Liver (tissue), 8 donors: ENCODE measurements at regions not wholly inside any gene's neighbourhood (a gene's known extent, or its start where the extent isn't known, plus 50 kb on each side); places are given as distances from the start of the nearest gene placed in this dataset.

Experiments used
- DNase-seq: peaks from one replicate; pipeline ENCODE4 v3.0.0-alpha.2; 2017; ENCODE audit warnings: low spot score
- H3K27ac ChIP-seq, 2 donors: one replicate each; pipeline ENCODE4 v1.7.0; 2013; ENCODE audit warnings: inconsistent platforms in 2 of 2, low read length in 2 of 2, control low read depth in 1 of 2, low read depth in 1 of 2, mild to moderate bottlenecking in 1 of 2
- H3K27me3 ChIP-seq, 4 donors: one replicate each; pipeline versions ENCODE4 v1.6.1 to v1.7.0; 2013; ENCODE audit warnings: low read length in 3 of 4, inconsistent platforms in 1 of 4, mild to moderate bottlenecking in 1 of 4, moderate library complexity in 1 of 4; ENCODE audit not compliant: control insufficient read depth in 4 of 4, insufficient read depth in 4 of 4
- H3K36me3 ChIP-seq, 4 donors: one replicate each; pipeline versions ENCODE4 v1.6.1 to v1.7.0; 2013; ENCODE audit warnings: low read length in 3 of 4, mild to moderate bottlenecking in 3 of 4, low read depth in 1 of 4, moderate library complexity in 1 of 4; ENCODE audit not compliant: control insufficient read depth in 4 of 4, insufficient read depth in 3 of 4
- H3K4me1 ChIP-seq, 4 donors: one replicate each; pipeline versions ENCODE4 v1.6.1 to v1.7.0; 2013; ENCODE audit warnings: low read length in 3 of 4, mild to moderate bottlenecking in 3 of 4, moderate library complexity in 1 of 4; ENCODE audit not compliant: control insufficient read depth in 4 of 4, insufficient read depth in 4 of 4
- H3K4me3 ChIP-seq, 3 donors: one replicate each; pipeline versions ENCODE4 v1.6.1 to v1.7.0; 2013; ENCODE audit warnings: low read length in 3 of 3, control low read depth in 1 of 3, low read depth in 1 of 3, mild to moderate bottlenecking in 1 of 3
- H3K9ac ChIP-seq, 2 donors: one replicate each; pipeline ENCODE4 v1.7.0; 2013; ENCODE audit warnings: low read length in 2 of 2, mild to moderate bottlenecking in 2 of 2, moderate library complexity in 2 of 2, control low read depth in 1 of 2, low read depth in 1 of 2
- H3K9me3 ChIP-seq, 4 donors: one replicate each; pipeline versions ENCODE4 v1.6.1 to v1.7.0; 2013; ENCODE audit warnings: low read length in 3 of 4; ENCODE audit not compliant: control insufficient read depth in 4 of 4
- ATF3 ChIP-seq: IDR thresholded peaks from 2 replicates; pipeline ENCODE4 v1.6.1; 2016; ENCODE audit warnings: antibody characterized with exemption
- CTCF ChIP-seq: fragments of 150-350 bp; IDR thresholded peaks from 2 replicates; pipeline ENCODE4 v1.5.1; 2017; ENCODE audit warnings: improper control_type of control experiment, low read depth, low read length; ENCODE audit not compliant: missing input control
- EGR1 ChIP-seq, 2 donors: IDR thresholded peaks; 2 replicates each; pipeline ENCODE4 v1.6.1; 2016 to 2018; ENCODE audit warnings: antibody characterized with exemption in 2 of 2, low read depth in 2 of 2
- FOXA1 ChIP-seq: IDR thresholded peaks from 2 replicates; pipeline ENCODE4 v1.6.1; 2016; ENCODE audit warnings: antibody characterized with exemption
- FOXA2 ChIP-seq: IDR thresholded peaks from 2 replicates; pipeline ENCODE4 v1.6.1; 2016; ENCODE audit warnings: antibody characterized with exemption
- GABPA ChIP-seq, 2 donors: IDR thresholded peaks in 1 of 2; conservative IDR thresholded peaks in 1 of 2; 2 replicates each; pipeline ENCODE4 v1.6.1; 2016; ENCODE audit warnings: antibody characterized with exemption in 2 of 2, mild to moderate bottlenecking in 1 of 2, moderate library complexity in 1 of 2
- HNF4A ChIP-seq, 2 donors: conservative IDR thresholded peaks; 2 replicates each; pipeline ENCODE4 v1.6.1; 2016; ENCODE audit warnings: antibody characterized with exemption in 2 of 2, mild to moderate bottlenecking in 2 of 2
- HNF4G ChIP-seq: IDR thresholded peaks from 2 replicates; pipeline ENCODE4 v1.6.1; 2016; ENCODE audit warnings: antibody characterized with exemption
- JUND ChIP-seq, 2 donors: IDR thresholded peaks; 2 replicates each; pipeline ENCODE4 v1.6.1; 2016; ENCODE audit warnings: antibody characterized with exemption in 2 of 2
- MAX ChIP-seq: IDR thresholded peaks from 2 replicates; pipeline ENCODE4 v1.6.1; 2016; ENCODE audit warnings: antibody characterized with exemption
- NR2F2 ChIP-seq: IDR thresholded peaks from 2 replicates; pipeline ENCODE4 v1.6.1; 2016; ENCODE audit warnings: antibody characterized with exemption
- RXRA ChIP-seq, 2 donors: IDR thresholded peaks; 2 replicates each; pipeline ENCODE4 v1.6.1; 2017 to 2018; ENCODE audit warnings: antibody characterized with exemption in 2 of 2, mild to moderate bottlenecking in 1 of 2
- SP1 ChIP-seq: IDR thresholded peaks from 2 replicates; pipeline ENCODE4 v1.6.1; 2018; ENCODE audit warnings: antibody characterized with exemption, mild to moderate bottlenecking
- YY1 ChIP-seq: IDR thresholded peaks from 2 replicates; pipeline ENCODE4 v1.6.1; 2016; ENCODE audit warnings: antibody characterized with exemption, mild to moderate bottlenecking
- ZBTB33 ChIP-seq: IDR thresholded peaks from 2 replicates; pipeline ENCODE4 v1.6.1; 2016; ENCODE audit warnings: antibody characterized with exemption
- WGBS: extraction: QIAGEN DNeasy Blood & Tissue Kit; methylation state at CpG from one replicate; pipeline ENCODE4 v1.1.7; 2013; 5-methylcytosine and 5-hydroxymethylcytosine counted together
- donor health status: healthy.
- donor health status: healthy.
- donor health status: healthy.
- donor health status: healthy.
- donor health status: healthy.

GRCh38 chr13:20350819-20351218, 118.7 kb upstream of the GJB6 start:
- no peaks in the 10 kb centered on the region for H3K9me3 ChIP-seq
- no peaks in the 10 kb centered on the region for H3K4me1 ChIP-seq
- H3K4me3 ChIP-seq: no peak overlapping the region
- H3K9ac ChIP-seq: no peak overlapping the region
- H3K27ac ChIP-seq: no peak overlapping the region
- H3K36me3 ChIP-seq: no peaks in the 10 kb centered on the region
- no peaks in the 10 kb centered on the region for H3K27me3 ChIP-seq
- DNase-seq: no peak
- TF ChIP-seq CTCF (no peak), EGR1 (IDR thresholded peaks at IDR 0.05; ENCODE audit: low read depth in 2 of 2) (no peak), MAX (no peak), ATF3 (no peak), FOXA2 (no peak), JUND (IDR thresholded peaks at IDR 0.05) (no peak)
- WGBS: 87% methylated on average over 6 of the region's 6 CpGs

GRCh38 chr13:20350382-20350763, 118.3 kb upstream of the GJB6 start:
- 85% methylated on average over 3 of the region's 3 CpGs for WGBS
- TF ChIP-seq EGR1 (IDR thresholded peaks at IDR 0.05; ENCODE audit: low read depth in 2 of 2): no peak
- no peak for TF ChIP-seq NR2F2
- H3K27ac ChIP-seq: no peak overlapping the region

GRCh38 chr13:20349564-20350381, 117.7 kb upstream of the GJB6 start:
- Histone ChIP-seq H3K9me3 (no peaks in the 10 kb centered on the region), H3K9ac (no peak overlapping the region), H3K27me3 (no peaks in the 10 kb centered on the region), H3K4me3 (no peak overlapping the region), H3K4me1 (no peaks in the 10 kb centered on the region), H3K27ac (no peak overlapping the region), H3K36me3 (no peaks in the 10 kb centered on the region)
- 91% methylated on average over 17 of the region's 17 CpGs for WGBS
- TF ChIP-seq YY1 (no peak), HNF4A (conservative IDR thresholded peaks at IDR 0.05) (no peak), SP1 (no peak), ZBTB33 (no peak), FOXA2 (no peak), GABPA (IDR thresholded peaks at IDR 0.05 in 1 of 2, conservative IDR thresholded peaks at IDR 0.05 in 1 of 2) (no peak), HNF4G (no peak), RXRA (IDR thresholded peaks at IDR 0.05) (no peak), FOXA1 (no peak), ATF3 (no peak)
- DNase-seq: no peak

More at GRCh38 chr13:20350382-20350763, 118.3 kb upstream of the GJB6 start:
- Histone ChIP-seq H3K27me3 (no peaks in the 10 kb centered on the region), H3K4me1 (no peaks in the 10 kb centered on the region), H3K9ac (no peak overlapping the region), H3K9me3 (no peaks in the 10 kb centered on the region), H3K36me3 (no peaks in the 10 kb centered on the region), H3K4me3 (no peak overlapping the region)
- DNase-seq: no peak
